KMS-11 (cell line): ENCODE measurements at regions not wholly inside any gene's neighbourhood (a gene's known extent, or its start where the extent isn't known, plus 50 kb on each side); places are given as distances from the start of the nearest gene placed in this dataset.

Experiments
- H2AFZ ChIP-seq: fragments of 200-600 bp; sonication (generic); 2 replicates; pipeline ENCODE4 v1.6.1; 2016; ENCODE audit warnings: antibody characterized with exemption, mixed run types, low read depth
- H3K27ac ChIP-seq: fragments of 200-600 bp; sonication (generic); 2 replicates; pipeline ENCODE4 v1.6.1; 2016; ENCODE audit warnings: mild to moderate bottlenecking, mixed run types
- H3K27me3 ChIP-seq: fragments of 200-600 bp; sonication (generic); 2 replicates; pipeline ENCODE4 v1.6.1; 2017; ENCODE audit warnings: mild to moderate bottlenecking, low read depth, mixed run types, moderate library complexity; ENCODE audit not compliant: insufficient read depth
- H3K36me3 ChIP-seq: fragments of 200-600 bp; sonication (generic); 2 replicates; pipeline ENCODE4 v1.6.1; 2017; ENCODE audit warnings: mild to moderate bottlenecking, mixed run types; ENCODE audit not compliant: insufficient read depth
- H3K4me1 ChIP-seq: fragments of 200-600 bp; sonication (generic); 2 replicates; pipeline ENCODE4 v1.6.1; 2016; ENCODE audit warnings: mild to moderate bottlenecking, low read depth, mixed run types; ENCODE audit not compliant: poor library complexity, severe bottlenecking
- H3K4me2 ChIP-seq: fragments of 200-600 bp; sonication (generic); 2 replicates; pipeline ENCODE4 v1.7.0; 2016; ENCODE audit warnings: mild to moderate bottlenecking, mixed run types
- H3K4me3 ChIP-seq: fragments of 200-600 bp; sonication (generic); IDR thresholded peaks from 2 replicates; pipeline ENCODE4 v1.6.1; 2017; ENCODE audit warnings: low read depth, low read length, mixed read lengths; ENCODE audit not compliant: insufficient read depth
- H3K79me2 ChIP-seq: fragments of 200-600 bp; sonication (generic); 2 replicates; pipeline ENCODE4 v1.6.1; 2016; ENCODE audit warnings: low read depth, mixed run types; ENCODE audit not compliant: insufficient read depth
- H3K9ac ChIP-seq: fragments of 200-600 bp; sonication (generic); 2 replicates; pipeline ENCODE4 v1.6.1; 2016; ENCODE audit warnings: mild to moderate bottlenecking, mixed run types
- H4K20me1 ChIP-seq: fragments of 200-600 bp; sonication (generic); 2 replicates; pipeline ENCODE4 v1.6.1; 2016; ENCODE audit warnings: mild to moderate bottlenecking, mixed run types; ENCODE audit not compliant: insufficient read depth
- CTCF ChIP-seq: fragments of 200-600 bp; sonication (generic); conservative IDR thresholded peaks from 2 replicates; pipeline ENCODE4 v1.6.1; 2017; ENCODE audit warnings: low read depth, mild to moderate bottlenecking, antibody characterized with exemption, low read length, moderate library complexity, mixed read lengths

GRCh38 chr12:90485560-90485959 lies 469.4 kb downstream of the CCER1 start:
- no peak for TF ChIP-seq CTCF
- Histone ChIP-seq H3K27ac (no peak overlapping the region), H3K36me3 (no peaks in the 10 kb centered on the region), H3K4me1 (no peaks in the 10 kb centered on the region), H3K4me3 (no peak overlapping the region), H3K27me3 (no peaks in the 10 kb centered on the region), H3K79me2 (no peaks in the 10 kb centered on the region), H2AFZ (no peak overlapping the region), H3K4me2 (no peak overlapping the region), H4K20me1 (no peaks in the 10 kb centered on the region), H3K9ac (no peak overlapping the region)

- H3K79me2 ChIP-seq = no peaks in the 10 kb centered on the region
- H2AFZ ChIP-seq = no peak overlapping the region
- no peaks in the 10 kb centered on the region for H3K4me1 ChIP-seq
- H4K20me1 ChIP-seq = no peaks in the 10 kb centered on the region
- H3K27ac ChIP-seq = no peak overlapping the region
- H3K9ac ChIP-seq = no peak overlapping the region
- no peaks in the 10 kb centered on the region for H3K27me3 ChIP-seq
- H3K4me2 ChIP-seq = no peak overlapping the region
- no peaks in the 10 kb centered on the region for H3K36me3 ChIP-seq
- no peak for TF ChIP-seq CTCF
- H3K4me3 ChIP-seq = no peak overlapping the region
Observed at GRCh38 chr12:90484094-90484493, 470.9 kb downstream of the CCER1 start.

GRCh38 chr12:90481748-90482147 lies 473.2 kb downstream of the CCER1 start:
- TF ChIP-seq CTCF = no peak
- Histone ChIP-seq H3K4me3 (no peak overlapping the region), H3K4me1 (no peaks in the 10 kb centered on the region), H3K4me2 (no peak overlapping the region), H3K27me3 (no peaks in the 10 kb centered on the region), H4K20me1 (no peaks in the 10 kb centered on the region), H3K36me3 (no peaks in the 10 kb centered on the region), H3K79me2 (no peaks in the 10 kb centered on the region), H3K9ac (no peak overlapping the region), H3K27ac (no peak overlapping the region), H2AFZ (no peak overlapping the region)

GRCh38 chr12:90479237-90479636 lies 475.7 kb downstream of the CCER1 start:
- no peaks in the 10 kb centered on the region for H4K20me1 ChIP-seq
- no peaks in the 10 kb centered on the region for H3K36me3 ChIP-seq
- H3K27ac ChIP-seq = no peak overlapping the region
- no peak for TF ChIP-seq CTCF
- H3K9ac ChIP-seq = no peak overlapping the region
- H3K79me2 ChIP-seq = no peaks in the 10 kb centered on the region
- no peak overlapping the region for H3K4me2 ChIP-seq
- no peak overlapping the region for H2AFZ ChIP-seq
- H3K4me1 ChIP-seq = no peaks in the 10 kb centered on the region
- no peak overlapping the region for H3K4me3 ChIP-seq
- H3K27me3 ChIP-seq = no peaks in the 10 kb centered on the region

GRCh38 chr12:90473831-90474230 lies 481.1 kb downstream of the CCER1 start:
- no peaks in the 10 kb centered on the region for H4K20me1 ChIP-seq
- TF ChIP-seq CTCF = no peak
- H3K27ac ChIP-seq = no peak overlapping the region
- no peak overlapping the region for H3K9ac ChIP-seq
- H2AFZ ChIP-seq = no peak overlapping the region
- H3K4me2 ChIP-seq = no peak overlapping the region
- no peaks in the 10 kb centered on the region for H3K36me3 ChIP-seq
- H3K79me2 ChIP-seq = no peaks in the 10 kb centered on the region
- H3K4me3 ChIP-seq = no peak overlapping the region
- H3K4me1 ChIP-seq = no peaks in the 10 kb centered on the region
- no peaks in the 10 kb centered on the region for H3K27me3 ChIP-seq
